H9 (cell line): ENCODE measurements at regions not wholly inside any gene's neighbourhood (a gene's known extent, or its start where the extent isn't known, plus 50 kb on each side); places are given as distances from the start of the nearest gene placed in this dataset.

ENCODE experiments used
- DNase-seq: peaks from one replicate; pipeline ENCODE4 v3.0.0-alpha.2; 2017
- H2AFZ ChIP-seq: one replicate; pipeline ENCODE4 v1.6.1; 2013; ENCODE audit warnings: mild to moderate bottlenecking, low read length, control low read depth, moderate library complexity
- H2AK5ac ChIP-seq: 2 replicates; pipeline ENCODE4 v1.6.1; 2013; ENCODE audit warnings: low read length, control low read depth, mixed read lengths; ENCODE audit not compliant: insufficient read length
- H2BK120ac ChIP-seq: one replicate; pipeline ENCODE4 v1.6.1; 2013; ENCODE audit warnings: low read depth, mild to moderate bottlenecking, low read length, control low read depth, inconsistent platforms; ENCODE audit not compliant: poor library complexity, severe bottlenecking
- H2BK12ac ChIP-seq: 2 replicates; pipeline ENCODE4 v1.6.1; 2013; ENCODE audit warnings: low read length, control low read depth, mixed read lengths, low read depth; ENCODE audit not compliant: insufficient read length
- H2BK15ac ChIP-seq: 2 replicates; pipeline ENCODE4 v1.6.1; 2013; ENCODE audit warnings: low read depth, low read length, control low read depth
- H2BK20ac ChIP-seq: one replicate; pipeline ENCODE4 v1.6.1; 2013; ENCODE audit warnings: low read depth, mild to moderate bottlenecking, low read length, control low read depth, inconsistent platforms; ENCODE audit not compliant: poor library complexity, severe bottlenecking
- H2BK5ac ChIP-seq: 2 replicates; pipeline ENCODE4 v1.6.1; 2013; ENCODE audit warnings: low read length, control low read depth, mixed read lengths; ENCODE audit not compliant: insufficient read length
- H3K14ac ChIP-seq: 2 replicates; pipeline ENCODE4 v1.6.1; 2013; ENCODE audit warnings: low read length, control low read depth; ENCODE audit not compliant: insufficient read depth
- H3K18ac ChIP-seq: 2 replicates; pipeline ENCODE4 v1.6.1; 2013; ENCODE audit warnings: low read depth, mild to moderate bottlenecking, mixed read lengths, low read length, control low read depth; ENCODE audit not compliant: insufficient read length
- H3K23ac ChIP-seq: 2 replicates; pipeline ENCODE4 v1.6.1; 2013; ENCODE audit warnings: low read length, control low read depth, mixed read lengths, low read depth; ENCODE audit not compliant: insufficient read length
- H3K23me2 ChIP-seq: 2 replicates; pipeline ENCODE4 v1.6.1; 2013; ENCODE audit warnings: low read depth, mild to moderate bottlenecking, mixed read lengths, low read length, control low read depth; ENCODE audit not compliant: insufficient read length, poor library complexity, severe bottlenecking
- H3K27ac ChIP-seq: 2 replicates; pipeline ENCODE4 v1.5.1; 2013; ENCODE audit warnings: low read length, control low read depth, mixed read lengths, low read depth; ENCODE audit not compliant: insufficient read length
- H3K27me3 ChIP-seq: 2 replicates; pipeline ENCODE4 v1.6.1; 2013; ENCODE audit warnings: low read length, control low read depth, inconsistent platforms; ENCODE audit not compliant: insufficient read depth
- H3K4ac ChIP-seq: 2 replicates; pipeline ENCODE4 v1.6.1; 2013; ENCODE audit warnings: low read depth, mild to moderate bottlenecking, control low read depth, inconsistent platforms, low read length, moderate library complexity
- H3K4me1 ChIP-seq: 2 replicates; pipeline ENCODE4 v1.6.1; 2013; ENCODE audit warnings: low read length, control low read depth, inconsistent platforms; ENCODE audit not compliant: insufficient read depth
- H3K4me2 ChIP-seq: 2 replicates; pipeline ENCODE4 v1.6.1; 2013; ENCODE audit warnings: low read length, control low read depth, mixed read lengths; ENCODE audit not compliant: insufficient read length, insufficient read depth
- H3K56ac ChIP-seq: 2 replicates; pipeline ENCODE4 v1.6.1; 2013; ENCODE audit warnings: low read depth, mild to moderate bottlenecking, mixed read lengths, low read length, control low read depth; ENCODE audit not compliant: insufficient read length
- H3K79me1 ChIP-seq: 2 replicates; pipeline ENCODE4 v1.6.1; 2013; ENCODE audit warnings: low read depth, mild to moderate bottlenecking, moderate library complexity, low read length, control low read depth, inconsistent platforms; ENCODE audit not compliant: insufficient read depth, poor library complexity, severe bottlenecking
- H3K79me2 ChIP-seq: 2 replicates; pipeline ENCODE4 v1.6.1; 2013; ENCODE audit warnings: low read length, control low read depth, inconsistent platforms; ENCODE audit not compliant: insufficient read depth
- H3K9ac ChIP-seq: 2 replicates; pipeline ENCODE4 v1.6.1; 2013; ENCODE audit warnings: low read length, control low read depth, mixed read lengths; ENCODE audit not compliant: insufficient read length; ENCODE audit errors: extremely low read depth
- H3K9me3 ChIP-seq: one replicate; pipeline ENCODE4 v1.6.1; 2013; ENCODE audit warnings: low read depth, low read length, inconsistent platforms; ENCODE audit not compliant: control insufficient read depth
- H3T11ph ChIP-seq: one replicate; pipeline ENCODE4 v1.6.1; 2013; ENCODE audit warnings: mild to moderate bottlenecking, low read length, control low read depth, inconsistent platforms
- H4K20me1 ChIP-seq: one replicate; pipeline ENCODE4 v1.6.1; 2013; ENCODE audit not compliant: control insufficient read depth, insufficient read length, insufficient read depth
- H4K5ac ChIP-seq: 2 replicates; pipeline ENCODE4 v1.6.1; 2013; ENCODE audit warnings: low read depth, mild to moderate bottlenecking, mixed read lengths, low read length, control low read depth; ENCODE audit not compliant: insufficient read length
- H4K8ac ChIP-seq: replicated peaks from 2 replicates; pipeline ENCODE4 v1.6.1; 2013; ENCODE audit warnings: low read length, control low read depth, mixed read lengths, low read depth; ENCODE audit not compliant: insufficient read length
- H4K91ac ChIP-seq: 2 replicates; pipeline ENCODE4 v1.6.1; 2013; ENCODE audit warnings: low read depth, mild to moderate bottlenecking, moderate library complexity, mixed read lengths, low read length, control low read depth; ENCODE audit not compliant: insufficient read length
- H3K27ac Mint-ChIP-seq, 3 experiments: 2 replicates in 2 of 3; 3 replicates in 1 of 3; pipeline ENCODE4 v1.8.0; 2020 to 2021; ENCODE audit warnings: mixed read lengths in 3 of 3, mild to moderate bottlenecking in 1 of 3, moderate library complexity in 1 of 3
- H3K27me3 Mint-ChIP-seq: 2 replicates; pipeline ENCODE4 v1.8.0; 2021; ENCODE audit warnings: low read depth, mild to moderate bottlenecking, moderate library complexity, mixed read lengths
- H3K36me3 Mint-ChIP-seq, 3 experiments: 2 replicates in 2 of 3; 3 replicates in 1 of 3; pipeline ENCODE4 v1.8.0; 2020 to 2021; ENCODE audit warnings: low read depth in 3 of 3, mixed read lengths in 3 of 3; ENCODE audit not compliant: insufficient read depth in 1 of 3
- H3K4me1 Mint-ChIP-seq, 2 experiments: 2 replicates each; pipeline ENCODE4 v1.8.0; 2020; ENCODE audit warnings: mixed read lengths in 2 of 2
- H3K4me3 Mint-ChIP-seq, 2 experiments: 2 replicates in 1 of 2; 3 replicates in 1 of 2; pipeline ENCODE4 v1.8.0; 2020 to 2021; ENCODE audit warnings: mild to moderate bottlenecking in 2 of 2, mixed read lengths in 2 of 2, moderate library complexity in 1 of 2
- H3K9me3 Mint-ChIP-seq, 2 experiments: 2 replicates in 1 of 2; 3 replicates in 1 of 2; pipeline ENCODE4 v1.8.0; 2020; ENCODE audit warnings: mild to moderate bottlenecking in 2 of 2, mixed read lengths in 2 of 2, moderate library complexity in 1 of 2
- WGBS: extraction: QIAGEN DNeasy Blood & Tissue Kit; methylation state at CpG from one replicate; pipeline ENCODE4 v1.1.7; 2013; ENCODE audit warnings: missing lambda C conversion rate, low lambda C conversion rate, mixed read lengths; ENCODE audit not compliant: insufficient read length; ENCODE audit errors: extremely low coverage; 5-methylcytosine and 5-hydroxymethylcytosine counted together
- TF ChIP-seq, protein P1 (sequence below): fragments of 200-600 bp; sonication (generic); conservative IDR thresholded peaks from 3 replicates; pipeline ENCODE4 v1.8.0; 2021; ENCODE audit warnings: antibody characterized with exemption, mild to moderate bottlenecking

DNA sequence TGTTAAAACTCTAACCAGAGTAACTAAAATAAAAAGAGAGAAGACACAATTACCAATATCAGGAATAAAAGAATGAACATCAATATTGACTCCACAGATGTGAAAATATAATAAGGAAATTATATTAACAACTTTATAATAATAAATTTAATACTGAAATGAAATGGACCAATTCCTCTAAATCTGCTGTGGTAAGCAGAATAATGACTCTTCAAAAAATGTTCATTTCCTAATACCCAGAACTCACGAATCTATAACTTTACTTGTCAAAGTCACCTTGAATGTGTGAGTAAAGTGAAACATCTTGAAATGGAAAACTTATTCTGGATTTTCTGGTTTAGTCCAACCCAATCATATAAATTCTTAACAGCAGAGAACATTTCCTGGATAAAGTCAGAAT is 1391.1 kb downstream of the FAM133A start:
- Histone ChIP-seq H2AK5ac (no peak overlapping the region), H3K27me3 (no peaks in the 10 kb centered on the region), H4K8ac (no peak overlapping the region), H3K9ac (no peak overlapping the region), H3K23ac (no peak overlapping the region), H3K9me3 (no peaks in the 10 kb centered on the region), H3T11ph (no peak overlapping the region), H3K4me1 (no peaks in the 10 kb centered on the region), H3K18ac (no peak overlapping the region), H4K5ac (no peak overlapping the region), H3K56ac (no peak overlapping the region), H3K4me2 (no peak overlapping the region), H3K23me2 (no peaks in the 10 kb centered on the region), H3K27ac (no peak overlapping the region), H3K79me2 (no peaks in the 10 kb centered on the region), H4K20me1 (no peaks in the 10 kb centered on the region), H2AFZ (no peak overlapping the region), H3K4ac (no peak overlapping the region), H2BK5ac (no peak overlapping the region), H2BK12ac (no peak overlapping the region), H2BK15ac (no peak overlapping the region), H2BK120ac (no peak overlapping the region), H4K91ac (no peak overlapping the region), H2BK20ac (no peak overlapping the region), H3K14ac (no peak overlapping the region), H3K79me1 (no peaks in the 10 kb centered on the region)
- H3K27me3 Mint-ChIP-seq: no peaks in the 10 kb centered on the region
- no peak overlapping the region for H3K27ac Mint-ChIP-seq
- WGBS: no CpG with 5 or more reads among the region's 1 CpG
- H3K4me1 Mint-ChIP-seq: peaks cover 12 to 15% of the 10 kb centered on the region in 2 experiments
- H3K36me3 Mint-ChIP-seq: no peaks in the 10 kb centered on the region
- TF ChIP-seq, protein P1, sequence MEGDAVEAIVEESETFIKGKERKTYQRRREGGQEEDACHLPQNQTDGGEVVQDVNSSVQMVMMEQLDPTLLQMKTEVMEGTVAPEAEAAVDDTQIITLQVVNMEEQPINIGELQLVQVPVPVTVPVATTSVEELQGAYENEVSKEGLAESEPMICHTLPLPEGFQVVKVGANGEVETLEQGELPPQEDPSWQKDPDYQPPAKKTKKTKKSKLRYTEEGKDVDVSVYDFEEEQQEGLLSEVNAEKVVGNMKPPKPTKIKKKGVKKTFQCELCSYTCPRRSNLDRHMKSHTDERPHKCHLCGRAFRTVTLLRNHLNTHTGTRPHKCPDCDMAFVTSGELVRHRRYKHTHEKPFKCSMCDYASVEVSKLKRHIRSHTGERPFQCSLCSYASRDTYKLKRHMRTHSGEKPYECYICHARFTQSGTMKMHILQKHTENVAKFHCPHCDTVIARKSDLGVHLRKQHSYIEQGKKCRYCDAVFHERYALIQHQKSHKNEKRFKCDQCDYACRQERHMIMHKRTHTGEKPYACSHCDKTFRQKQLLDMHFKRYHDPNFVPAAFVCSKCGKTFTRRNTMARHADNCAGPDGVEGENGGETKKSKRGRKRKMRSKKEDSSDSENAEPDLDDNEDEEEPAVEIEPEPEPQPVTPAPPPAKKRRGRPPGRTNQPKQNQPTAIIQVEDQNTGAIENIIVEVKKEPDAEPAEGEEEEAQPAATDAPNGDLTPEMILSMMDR: no peak
- DNase-seq: no peak
- H3K4me3 Mint-ChIP-seq: no peak overlapping the region
- H3K9me3 Mint-ChIP-seq: no peaks in the 10 kb centered on the region; a peak in 1 of 5 replicates
